Activated CD4-positive, alpha-beta T cell treated with anti-CD3 and anti-CD28 coated beads for 36 hours (primary cell): ENCODE measurements at regions not wholly inside any gene's neighbourhood (a gene's known extent, or its start where the extent isn't known, plus 50 kb on each side); places are given as distances from the start of the nearest gene placed in this dataset.

Experiments
- ATAC-seq: fragments of 200-7000 bp; cut with Tn5 transposase; one replicate; pipeline ENCODE4 v1.10.0; 2021; ENCODE audit warnings: mild to moderate bottlenecking, moderate library complexity
- CTCF ChIA-PET: fragments of 350-600 bp; sonication (Branson Sonifier 250); formaldehyde crosslinking; loops from one replicate; lab custom pipeline; 2021; ENCODE audit warnings: antibody characterized with exemption; lab: Charles Lee
- POLR2A ChIA-PET: fragments of 350-600 bp; sonication (Branson Sonifier 250); formaldehyde crosslinking; loops from one replicate; lab custom pipeline; 2021; ENCODE audit warnings: antibody characterized with exemption, inconsistent platforms; lab: Charles Lee
- DNase-seq: peaks from one replicate; pipeline ENCODE4 v3.0.0-alpha.2; 2020
- H3K27ac Mint-ChIP-seq: one replicate; pipeline ENCODE4 v1.8.0; 2021; ENCODE audit warnings: mixed read lengths
- H3K27me3 Mint-ChIP-seq: one replicate; pipeline ENCODE4 v1.8.0; 2021; ENCODE audit warnings: mixed read lengths
- H3K36me3 Mint-ChIP-seq: one replicate; pipeline ENCODE4 v1.8.0; 2021; ENCODE audit warnings: low read depth, mixed read lengths
- H3K4me1 Mint-ChIP-seq: one replicate; pipeline ENCODE4 v1.8.0; 2021; ENCODE audit warnings: mixed read lengths
- H3K4me3 Mint-ChIP-seq: one replicate; pipeline ENCODE4 v1.8.0; 2021; ENCODE audit warnings: mild to moderate bottlenecking, moderate library complexity, mixed read lengths
- H3K9me3 Mint-ChIP-seq: one replicate; pipeline ENCODE4 v1.8.0; 2021; ENCODE audit warnings: low read depth, mixed read lengths
- intact Hi-C, 2 experiments: fragments of 100-400 bp; cut with DNase I in 1 of 2; cut with micrococcal nuclease in 1 of 2; formaldehyde crosslinking; loops; one replicate each; pipeline versions ENCODE4 v1.14.2 to v1.15.1; 2022 to 2024; cut with DNase I, micrococcal nuclease

- POLR2A ChIA-PET, result no interaction called here
- CTCF ChIA-PET, result no interaction called here
- Mint-ChIP-seq H3K36me3 (no peaks in the 10 kb centered on the region), H3K4me3 (no peak overlapping the region), H3K9me3 (no peaks in the 10 kb centered on the region), H3K27me3 (peaks cover 19% of the 10 kb centered on the region), H3K4me1 (no peaks in the 10 kb centered on the region), H3K27ac (no peak overlapping the region)
- intact Hi-C loops, result no loop called here
- ATAC-seq (no peak), DNase-seq (no peak)
Observed at GRCh38 chr4:101464596-101464995, 117.3 kb upstream of the PPP3CA start.

GRCh38 chr4:101458914-101459313, 111.6 kb upstream of the PPP3CA start:
- Mint-ChIP-seq H3K27me3 (peaks cover 20% of the 10 kb centered on the region), H3K4me3 (no peak overlapping the region), H3K36me3 (no peaks in the 10 kb centered on the region), H3K27ac (no peak overlapping the region), H3K9me3 (peaks cover 6% of the 10 kb centered on the region), H3K4me1 (no peaks in the 10 kb centered on the region)
- ATAC-seq (no peak), DNase-seq (no peak)
- ChIA-PET POLR2A (no interaction called here), CTCF (no interaction called here)
- intact Hi-C loops, result no loop called here

- CTCF ChIA-PET, result interaction anchor here (0.6 kb wide), 2 partner anchors 23 to 320 kb away, joined by 3 read pairs; no protein-coding TSS in a partner anchor
- H3K27ac Mint-ChIP-seq, result no peak overlapping the region
Observed at GRCh38 chr4:101458473-101458872, 111.1 kb upstream of the PPP3CA start.

GRCh38 chr4:101451086-101451485, 103.8 kb upstream of the PPP3CA start:
- ChIA-PET POLR2A (no interaction called here), CTCF (interaction anchor here (1.1 to 1.4 kb wide), 2 partner anchors 9 kb away, joined by 4 to 5 read pairs; no protein-coding TSS in a partner anchor)
- no peak overlapping the region for H3K4me3 Mint-ChIP-seq
- ATAC-seq (no peak), DNase-seq (no peak)
- intact Hi-C loops, result no loop called here
- peaks cover 2% of the 10 kb centered on the region for H3K9me3 Mint-ChIP-seq
- no peak overlapping the region for H3K27ac Mint-ChIP-seq
- H3K36me3 Mint-ChIP-seq, result no peaks in the 10 kb centered on the region
- no peaks in the 10 kb centered on the region for H3K4me1 Mint-ChIP-seq
- peaks cover 5% of the 10 kb centered on the region for H3K27me3 Mint-ChIP-seq

More at GRCh38 chr4:101458473-101458872, 111.1 kb upstream of the PPP3CA start:
- POLR2A ChIA-PET, result no interaction called here
- Mint-ChIP-seq H3K4me1 (no peaks in the 10 kb centered on the region), H3K27me3 (peaks cover 20% of the 10 kb centered on the region), H3K36me3 (no peaks in the 10 kb centered on the region), H3K9me3 (peaks cover 6% of the 10 kb centered on the region), H3K4me3 (no peak overlapping the region)
- intact Hi-C loops, result no loop called here
- ATAC-seq (no peak), DNase-seq (no peak)

- H3K4me1 Mint-ChIP-seq, result no peaks in the 10 kb centered on the region
- CTCF ChIA-PET, result interaction anchor here (1.0 kb wide), 1 partner anchor 9 kb away, joined by 4 read pairs; no protein-coding TSS in a partner anchor
Observed at GRCh38 chr4:101441446-101441845, 94.1 kb upstream of the PPP3CA start.

GRCh38 chr4:101439926-101440325, 92.6 kb upstream of the PPP3CA start:
- H3K27ac Mint-ChIP-seq, result no peak overlapping the region
- H3K4me1 Mint-ChIP-seq, result no peaks in the 10 kb centered on the region
- H3K9me3 Mint-ChIP-seq, result no peaks in the 10 kb centered on the region
- no peaks in the 10 kb centered on the region for H3K36me3 Mint-ChIP-seq
- no peak overlapping the region for H3K4me3 Mint-ChIP-seq
- peaks cover 9% of the 10 kb centered on the region for H3K27me3 Mint-ChIP-seq
- no peak for DNase-seq
- intact Hi-C loops, result no loop called here
- ChIA-PET POLR2A (no interaction called here), CTCF (no interaction called here)
- no peak for ATAC-seq

More at GRCh38 chr4:101441446-101441845, 94.1 kb upstream of the PPP3CA start:
- Mint-ChIP-seq H3K36me3 (no peaks in the 10 kb centered on the region), H3K4me3 (no peak overlapping the region), H3K27ac (no peak overlapping the region), H3K27me3 (peaks cover 6% of the 10 kb centered on the region), H3K9me3 (no peaks in the 10 kb centered on the region)
- no peak for ATAC-seq
- POLR2A ChIA-PET, result no interaction called here
- intact Hi-C loops, result no loop called here
- DNase-seq, result no peak

GRCh38 chr4:101421386-101421785, 74.1 kb upstream of the PPP3CA start:
- Mint-ChIP-seq H3K27ac (no peak overlapping the region), H3K4me1 (peaks cover 34% of the 10 kb centered on the region), H3K9me3 (peaks cover under 1% of the 10 kb centered on the region), H3K36me3 (no peaks in the 10 kb centered on the region), H3K27me3 (peaks cover 32% of the 10 kb centered on the region), H3K4me3 (no peak overlapping the region)
- no peak for ATAC-seq
- intact Hi-C loops, result no loop called here
- POLR2A ChIA-PET, result no interaction called here
- CTCF ChIA-PET, result interaction anchor here (0.6 kb wide), 1 partner anchor 377 kb away, joined by 3 read pairs; no protein-coding TSS in a partner anchor
- DNase-seq, result no peak

GRCh38 chr4:101420661-101421060, 73.3 kb upstream of the PPP3CA start:
- ATAC-seq (no peak), DNase-seq (no peak)
- H3K27ac Mint-ChIP-seq, result no peak overlapping the region
- ChIA-PET CTCF (interaction anchor here (0.7 kb wide), 1 partner anchor 9 kb away, joined by 3 read pairs; no protein-coding TSS in a partner anchor), POLR2A (no interaction called here)
- peaks cover 2% of the 10 kb centered on the region for H3K9me3 Mint-ChIP-seq
- intact Hi-C loops, result no loop called here
- H3K27me3 Mint-ChIP-seq, result peaks cover 36% of the 10 kb centered on the region
- no peak overlapping the region for H3K4me3 Mint-ChIP-seq
- H3K36me3 Mint-ChIP-seq, result no peaks in the 10 kb centered on the region
- peaks cover 34% of the 10 kb centered on the region for H3K4me1 Mint-ChIP-seq

- DNase-seq (peak; percentile 8), ATAC-seq (peak; percentile 63)
- ChIA-PET POLR2A (interaction anchor here (0.6 kb wide), 1 partner anchor 439 kb away, joined by 3 read pairs; no protein-coding TSS in a partner anchor), CTCF (interaction anchor here (0.7 kb wide), 1 partner anchor 7 kb away, joined by 3 read pairs; no protein-coding TSS in a partner anchor)
- Mint-ChIP-seq H3K27ac (no peak overlapping the region), H3K4me1 (peaks cover 39% of the 10 kb centered on the region), H3K9me3 (peaks cover 2% of the 10 kb centered on the region), H3K4me3 (no peak overlapping the region), H3K27me3 (peaks cover 41% of the 10 kb centered on the region), H3K36me3 (no peaks in the 10 kb centered on the region)
- intact Hi-C loops, result loop anchor here in 1 of 2 experiments (2.0 to 10.0 kb wide), 6 partner anchors 73 to 1325 kb away; partner anchors contain the start of gene PPP3CA
Observed at GRCh38 chr4:101419336-101420135, 72.2 kb upstream of the PPP3CA start.

- Mint-ChIP-seq H3K27ac (peak overlapping the region; percentile 53), H3K27me3 (peaks cover 39% of the 10 kb centered on the region), H3K36me3 (no peaks in the 10 kb centered on the region), H3K9me3 (peaks cover 2% of the 10 kb centered on the region), H3K4me3 (peak overlapping the region; percentile 10), H3K4me1 (peaks cover 39% of the 10 kb centered on the region)
- DNase-seq (no peak), ATAC-seq (no peak)
- intact Hi-C loops, result loop anchor here (1.0 to 10.0 kb wide), 11 partner anchors 71 to 1324 kb away; partner anchors contain the start of gene PPP3CA (in 2 of the 2)
- ChIA-PET POLR2A (interaction anchor here (1.4 kb wide), 1 partner anchor 109 kb away, joined by 3 read pairs; no protein-coding TSS in a partner anchor), CTCF (interaction anchor here (0.7 to 1.0 kb wide), 3 partner anchors 24 to 108 kb away, joined by 3 to 5 read pairs (median 5); no protein-coding TSS in a partner anchor)
Observed at GRCh38 chr4:101418466-101418865, 71.1 kb upstream of the PPP3CA start.

- POLR2A ChIA-PET, result interaction anchor here (1.4 kb wide), 1 partner anchor 109 kb away, joined by 3 read pairs; no protein-coding TSS in a partner anchor
- Mint-ChIP-seq H3K4me1 (peaks cover 39% of the 10 kb centered on the region), H3K27ac (peak overlapping the region; percentile 53), H3K27me3 (peaks cover 42% of the 10 kb centered on the region), H3K4me3 (peak overlapping the region; percentile 10), H3K36me3 (no peaks in the 10 kb centered on the region), H3K9me3 (peaks cover 2% of the 10 kb centered on the region)
- ATAC-seq (peak; percentile 82), DNase-seq (peak; percentile 85)
- CTCF ChIA-PET, result interaction anchor here (0.7 to 1.0 kb wide), 3 partner anchors 24 to 108 kb away, joined by 3 to 5 read pairs (median 5); no protein-coding TSS in a partner anchor
- intact Hi-C loops, result loop anchor here (1.0 to 10.0 kb wide), 11 partner anchors 71 to 1323 kb away; partner anchors contain the start of gene PPP3CA (in 2 of the 2)
Observed at GRCh38 chr4:101418055-101418454, 70.7 kb upstream of the PPP3CA start.
